ENCODE measurements at regions not wholly inside any gene's neighbourhood (a gene's known extent, or its start where the extent isn't known, plus 50 kb on each side); places are given as distances from the start of the nearest gene placed in this dataset.
"Not testable (repeated sequence)": the region's sequence is repeated elsewhere in the genome, so short reads cannot be mapped to it uniquely, and the experiment has no call there.

DNA sequence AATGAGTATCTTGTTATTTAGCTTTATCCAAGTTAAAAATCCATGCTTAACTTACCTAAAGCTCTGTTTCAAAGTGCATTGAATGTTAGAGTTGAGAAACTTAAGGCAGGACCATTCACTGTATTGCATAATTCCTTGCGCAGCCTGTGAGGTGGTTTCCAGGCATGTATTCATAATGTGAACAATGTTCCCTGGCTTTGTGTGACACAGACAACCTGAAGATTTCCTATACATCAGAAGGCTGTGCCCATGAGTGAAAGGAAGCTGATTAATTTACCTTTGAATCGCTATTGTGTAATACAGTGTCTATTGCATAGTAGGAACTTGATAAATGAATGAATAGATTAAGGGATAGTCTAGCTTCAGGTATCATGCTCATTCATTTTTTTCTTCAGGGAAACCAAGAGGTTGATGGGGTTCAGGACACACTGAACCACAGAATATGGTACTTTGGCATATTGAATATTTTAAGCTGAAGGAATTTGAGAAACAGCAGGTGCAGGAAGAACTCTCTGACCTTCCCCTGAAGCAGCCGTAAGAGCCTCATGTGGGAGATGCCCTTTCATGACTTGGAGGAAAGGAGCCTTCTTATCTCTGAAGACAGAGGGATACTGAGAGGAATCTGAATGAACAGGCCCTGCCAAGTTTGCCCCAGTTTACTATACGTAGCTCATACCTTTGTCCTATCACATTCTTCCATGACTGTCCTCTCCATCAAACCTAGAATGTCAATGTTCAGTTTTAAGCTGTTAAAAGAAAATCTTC, 88.6 kb upstream of the GNG12 start:
- Histone ChIP-seq H3K9ac (ENCODE audit: low read depth, low read length) (no peak overlapping the region), H3K36me3 (ENCODE audit: insufficient read depth, low read length) (no peaks in the 10 kb centered on the region), H3K4me3 (ENCODE audit: low read length) (no peak overlapping the region), H3K4me2 (ENCODE audit: low read length) (no peak overlapping the region), H3K9me3 (replicated peaks; ENCODE audit: low read length) (no peaks in the 10 kb centered on the region), H3K4me1 (ENCODE audit: control insufficient read depth, insufficient read depth, low read length) (no peaks in the 10 kb centered on the region), H3K27me3 (ENCODE audit: control insufficient read depth, insufficient read depth, low read length) (no peaks in the 10 kb centered on the region)

DNA sequence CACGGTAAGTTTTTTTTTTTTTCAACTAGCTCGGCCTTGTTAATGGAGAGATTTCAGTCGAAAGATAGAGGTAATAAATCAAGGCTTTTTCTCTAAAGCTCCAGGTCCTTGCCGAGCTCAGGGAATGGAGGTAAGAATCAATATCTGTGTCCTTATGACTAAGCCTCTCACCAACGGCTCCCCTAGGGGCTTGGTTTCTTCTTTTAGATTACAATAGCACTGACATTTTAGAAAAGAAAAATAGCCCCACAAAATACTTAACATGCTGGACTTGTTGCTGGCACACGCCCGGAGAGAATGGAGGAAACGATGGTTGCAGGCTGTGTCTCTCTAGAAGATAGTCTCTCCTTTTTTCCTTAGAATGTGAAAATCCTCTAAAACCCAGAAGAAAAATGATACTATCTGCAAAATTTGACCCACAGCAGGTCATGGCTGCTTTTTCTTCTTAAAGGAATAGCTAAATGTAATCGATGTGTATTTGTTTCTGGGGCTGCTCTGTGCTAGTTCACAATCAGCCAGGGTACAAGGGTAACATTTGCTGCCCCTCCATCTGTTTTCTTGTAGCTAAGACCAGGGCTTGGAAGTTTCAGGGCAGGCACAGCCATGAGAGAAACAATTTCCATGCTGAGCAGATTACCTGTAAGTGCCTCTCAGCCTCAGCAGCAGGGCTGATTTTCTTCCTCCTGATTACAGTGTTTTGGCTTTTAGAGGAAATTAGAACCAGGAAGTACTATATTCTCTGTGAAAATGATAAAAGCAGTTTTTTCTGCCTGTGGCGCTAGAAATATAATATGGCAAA, 86.2 kb upstream of the GNG12 start:
- no peaks in the 10 kb centered on the region for H3K27me3 ChIP-seq (ENCODE audit: control insufficient read depth, insufficient read depth, low read length)
- no peaks in the 10 kb centered on the region for H3K36me3 ChIP-seq (ENCODE audit: insufficient read depth, low read length)
- no peak overlapping the region for H3K4me2 ChIP-seq (ENCODE audit: low read length)
- no peaks in the 10 kb centered on the region for H3K9me3 ChIP-seq (replicated peaks; ENCODE audit: low read length)
- no peak overlapping the region for H3K4me3 ChIP-seq (ENCODE audit: low read length)
- H3K9ac ChIP-seq (ENCODE audit: low read depth, low read length): no peak overlapping the region
- no peaks in the 10 kb centered on the region for H3K4me1 ChIP-seq (ENCODE audit: control insufficient read depth, insufficient read depth, low read length)

DNA sequence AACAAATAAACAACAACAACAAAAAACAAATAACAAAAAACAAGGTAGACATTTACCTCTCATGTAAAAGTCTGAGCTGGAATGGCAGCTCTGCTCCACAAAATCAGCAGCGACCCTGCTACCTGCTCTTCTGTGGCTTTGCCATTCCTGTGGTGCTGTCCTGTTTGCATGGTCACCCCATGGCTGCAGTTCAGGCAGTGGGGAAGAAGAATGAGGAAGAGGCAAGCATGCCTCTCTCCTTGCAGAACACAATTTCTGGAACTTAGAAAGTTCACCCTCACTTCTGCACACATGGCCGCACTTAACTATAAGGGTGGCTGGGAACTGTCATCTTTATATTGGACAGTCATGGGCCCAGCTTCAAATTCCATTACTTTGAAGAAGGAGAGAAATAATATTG, 84.8 kb upstream of the GNG12 start:
- Histone ChIP-seq H3K36me3 (ENCODE audit: insufficient read depth, low read length) (no peaks in the 10 kb centered on the region), H3K4me3 (ENCODE audit: low read length) (no peak overlapping the region), H3K4me2 (ENCODE audit: low read length) (no peak overlapping the region), H3K27me3 (ENCODE audit: control insufficient read depth, insufficient read depth, low read length) (no peaks in the 10 kb centered on the region), H3K9me3 (replicated peaks; ENCODE audit: low read length) (no peaks in the 10 kb centered on the region), H3K9ac (ENCODE audit: low read depth, low read length) (no peak overlapping the region), H3K4me1 (ENCODE audit: control insufficient read depth, insufficient read depth, low read length) (no peaks in the 10 kb centered on the region)

DNA sequence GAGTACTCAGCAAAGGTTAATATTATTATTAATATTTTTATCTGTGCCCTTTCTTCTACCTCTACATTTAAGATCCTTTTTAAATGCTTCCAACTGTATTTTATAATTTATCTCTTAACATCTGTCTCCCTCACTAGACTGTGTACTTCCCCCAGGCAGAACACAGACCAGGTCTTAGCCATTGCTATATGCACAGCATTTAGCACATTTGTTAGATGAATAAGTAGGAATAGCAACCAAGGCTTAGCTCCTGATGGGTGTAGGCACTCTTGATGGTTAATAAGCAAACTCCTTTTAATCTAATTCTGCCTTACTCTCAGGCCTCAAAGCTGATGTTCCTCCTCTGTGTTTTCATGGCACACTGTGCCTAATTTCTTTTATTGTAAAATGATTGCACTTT, 83.7 kb upstream of the GNG12 start:
- Histone ChIP-seq H3K9ac (ENCODE audit: low read depth, low read length) (no peak overlapping the region), H3K4me1 (ENCODE audit: control insufficient read depth, insufficient read depth, low read length) (no peaks in the 10 kb centered on the region), H3K4me2 (ENCODE audit: low read length) (no peak overlapping the region), H3K9me3 (replicated peaks; ENCODE audit: low read length) (no peaks in the 10 kb centered on the region), H3K4me3 (ENCODE audit: low read length) (no peak overlapping the region), H3K36me3 (ENCODE audit: insufficient read depth, low read length) (no peaks in the 10 kb centered on the region), H3K27me3 (ENCODE audit: control insufficient read depth, insufficient read depth, low read length) (no peaks in the 10 kb centered on the region)

DNA sequence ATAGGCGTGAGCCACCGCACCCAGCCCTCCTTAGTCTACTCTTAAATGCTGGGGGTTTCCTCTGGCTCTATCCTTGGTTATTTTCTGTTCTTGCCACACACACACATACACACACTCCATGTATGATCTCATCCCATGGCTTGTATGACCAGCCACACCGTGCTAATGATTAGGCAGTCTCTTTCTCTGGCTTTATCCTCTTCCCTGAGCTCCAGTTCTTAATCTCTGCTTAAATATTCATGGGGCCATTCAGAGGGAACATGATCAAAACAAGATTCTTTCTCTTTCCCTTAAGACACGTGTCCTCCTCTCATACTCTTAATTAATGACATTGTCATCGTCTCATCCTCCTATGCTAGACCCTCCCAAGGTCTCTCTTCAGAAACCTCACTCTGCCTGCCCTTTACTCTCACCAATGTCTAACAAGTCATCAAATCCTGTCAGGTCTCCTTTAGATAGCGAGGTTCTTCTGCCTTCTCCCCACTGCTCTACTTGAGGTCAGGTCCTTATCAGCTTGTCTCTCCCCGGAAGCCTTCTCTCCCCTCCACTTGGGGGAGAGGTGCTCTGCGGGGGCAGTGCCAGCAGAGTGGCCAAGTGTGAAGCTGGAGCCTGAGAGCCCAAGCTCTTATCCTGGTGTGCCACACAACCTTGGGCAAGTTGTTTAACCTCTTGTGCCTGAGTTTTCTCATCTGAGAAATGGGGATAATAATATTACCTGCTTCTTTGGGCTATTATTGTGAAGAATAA, 83.0 kb upstream of the GNG12 start:
- Histone ChIP-seq H3K4me3 (ENCODE audit: low read length) (no peak overlapping the region), H3K36me3 (ENCODE audit: insufficient read depth, low read length) (no peaks in the 10 kb centered on the region), H3K9ac (ENCODE audit: low read depth, low read length) (no peak overlapping the region), H3K9me3 (replicated peaks; ENCODE audit: low read length) (no peaks in the 10 kb centered on the region), H3K4me2 (ENCODE audit: low read length) (no peak overlapping the region), H3K27me3 (ENCODE audit: control insufficient read depth, insufficient read depth, low read length) (no peaks in the 10 kb centered on the region), H3K4me1 (ENCODE audit: control insufficient read depth, insufficient read depth, low read length) (no peaks in the 10 kb centered on the region)

DNA sequence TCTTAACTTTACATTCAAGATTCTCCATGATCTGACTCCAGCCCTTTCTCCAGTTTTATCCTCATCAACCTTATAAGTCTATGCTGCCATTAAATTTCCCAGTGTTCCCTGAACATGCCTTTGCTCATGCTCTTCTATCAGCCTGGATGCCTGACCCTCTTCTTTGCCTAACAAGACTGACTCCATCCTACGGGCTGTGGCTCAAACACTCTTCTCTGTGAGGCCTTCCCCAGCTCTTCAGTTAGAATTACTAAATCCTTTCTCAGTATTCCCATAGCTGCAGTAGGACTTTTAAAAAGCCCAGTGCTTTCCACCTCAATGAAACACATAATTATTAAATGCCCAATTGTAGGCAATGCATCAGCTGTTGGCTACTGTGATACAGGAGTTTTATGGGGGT, 76.5 kb upstream of the GNG12 start:
- no peak overlapping the region for H3K9ac ChIP-seq (ENCODE audit: low read depth, low read length)
- no peak overlapping the region for H3K4me2 ChIP-seq (ENCODE audit: low read length)
- H3K9me3 ChIP-seq (replicated peaks; ENCODE audit: low read length): no peaks in the 10 kb centered on the region
- no peak overlapping the region for H3K4me3 ChIP-seq (ENCODE audit: low read length)
- H3K4me1 ChIP-seq (ENCODE audit: control insufficient read depth, insufficient read depth, low read length): no peaks in the 10 kb centered on the region
- H3K27me3 ChIP-seq (ENCODE audit: control insufficient read depth, insufficient read depth, low read length): no peaks in the 10 kb centered on the region
- no peaks in the 10 kb centered on the region for H3K36me3 ChIP-seq (ENCODE audit: insufficient read depth, low read length)

DNA sequence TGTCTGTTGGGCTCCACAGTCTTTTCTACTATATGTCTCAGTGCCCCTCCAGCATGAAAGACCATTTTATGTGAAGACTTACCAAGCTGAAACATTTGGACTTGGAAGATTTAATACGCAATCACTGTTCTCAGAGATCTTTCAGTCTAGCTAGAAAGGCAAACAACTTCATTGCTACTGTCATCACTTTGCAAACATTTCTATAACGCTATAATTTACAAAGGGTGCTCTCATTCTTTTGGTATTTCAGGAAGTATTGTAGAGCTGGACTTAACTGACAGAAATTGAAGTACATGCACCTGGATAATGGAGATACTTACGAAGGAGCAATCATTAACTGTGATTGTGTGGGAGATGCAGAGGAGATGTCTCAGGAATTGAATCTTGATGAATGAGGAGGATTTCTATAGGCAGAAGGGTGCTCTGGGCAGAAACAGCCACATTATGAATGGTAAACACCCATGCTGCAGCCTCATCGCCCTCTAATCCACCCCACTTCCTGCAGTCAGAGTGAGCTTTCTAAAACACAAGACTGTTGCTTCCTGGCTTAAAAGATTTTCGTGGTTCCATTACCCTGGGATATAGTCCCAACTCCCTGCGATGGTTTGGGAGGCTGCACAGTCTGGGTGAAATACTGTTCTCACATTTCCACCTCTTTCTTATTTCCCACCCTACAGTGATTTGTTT, 75.1 kb upstream of the GNG12 start:
- H3K4me1 ChIP-seq (ENCODE audit: control insufficient read depth, insufficient read depth, low read length): no peaks in the 10 kb centered on the region
- H3K4me3 ChIP-seq (ENCODE audit: low read length): no peak overlapping the region
- H3K9ac ChIP-seq (ENCODE audit: low read depth, low read length): no peak overlapping the region
- no peaks in the 10 kb centered on the region for H3K36me3 ChIP-seq (ENCODE audit: insufficient read depth, low read length)
- H3K9me3 ChIP-seq (replicated peaks; ENCODE audit: low read length): no peaks in the 10 kb centered on the region
- no peaks in the 10 kb centered on the region for H3K27me3 ChIP-seq (ENCODE audit: control insufficient read depth, insufficient read depth, low read length)
- no peak overlapping the region for H3K4me2 ChIP-seq (ENCODE audit: low read length)

DNA sequence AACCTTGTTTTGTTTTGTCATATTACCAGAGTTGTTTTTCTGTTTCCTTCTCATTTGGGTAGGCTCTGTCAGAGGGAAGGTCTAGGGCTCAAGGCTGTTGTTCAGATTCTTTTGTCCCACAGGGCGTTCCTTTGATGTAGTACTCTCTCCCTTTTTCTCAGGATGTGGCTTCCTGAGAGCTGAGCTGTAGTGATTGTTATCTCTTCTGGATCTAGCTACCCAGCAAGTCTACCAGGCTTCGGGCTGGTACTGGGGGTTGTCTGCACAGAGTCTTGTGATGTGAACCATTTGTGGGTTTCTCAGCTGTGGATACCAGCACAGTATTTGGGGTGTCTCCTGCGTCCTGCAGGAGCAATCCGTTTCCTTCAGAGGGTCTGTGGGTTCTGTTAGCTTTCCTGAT, 74.2 kb upstream of the GNG12 start:
- not testable (repeated sequence) for H3K36me3 ChIP-seq (ENCODE audit: insufficient read depth, low read length); H3K4me2 ChIP-seq (ENCODE audit: low read length); H3K9me3 ChIP-seq (replicated peaks; ENCODE audit: low read length); H3K4me3 ChIP-seq (ENCODE audit: low read length); H3K4me1 ChIP-seq (ENCODE audit: control insufficient read depth, insufficient read depth, low read length); H3K27me3 ChIP-seq (ENCODE audit: control insufficient read depth, insufficient read depth, low read length); H3K9ac ChIP-seq (ENCODE audit: low read depth, low read length)

DNA sequence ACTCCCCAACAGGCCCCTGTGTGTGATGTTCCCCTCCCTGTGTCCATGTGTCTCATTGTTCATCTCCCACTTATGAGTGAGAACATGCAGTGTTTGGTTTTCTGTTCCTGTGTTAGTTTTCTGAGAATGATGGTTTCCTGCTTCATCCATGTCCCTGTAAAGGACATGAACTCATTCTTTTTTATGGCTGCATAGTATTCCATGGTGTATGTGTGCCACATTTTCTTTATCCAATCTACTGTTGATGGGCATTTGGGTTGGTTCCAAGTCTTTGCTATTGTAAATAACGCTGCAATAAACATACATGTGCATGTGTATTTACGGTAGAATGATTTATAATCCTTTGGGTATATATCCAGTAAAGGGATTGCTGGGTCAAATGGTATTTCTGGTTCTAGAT, 72.7 kb upstream of the GNG12 start:
- H3K27me3 ChIP-seq (ENCODE audit: control insufficient read depth, insufficient read depth, low read length); H3K9ac ChIP-seq (ENCODE audit: low read depth, low read length); H3K4me1 ChIP-seq (ENCODE audit: control insufficient read depth, insufficient read depth, low read length): not testable (repeated sequence)

DNA sequence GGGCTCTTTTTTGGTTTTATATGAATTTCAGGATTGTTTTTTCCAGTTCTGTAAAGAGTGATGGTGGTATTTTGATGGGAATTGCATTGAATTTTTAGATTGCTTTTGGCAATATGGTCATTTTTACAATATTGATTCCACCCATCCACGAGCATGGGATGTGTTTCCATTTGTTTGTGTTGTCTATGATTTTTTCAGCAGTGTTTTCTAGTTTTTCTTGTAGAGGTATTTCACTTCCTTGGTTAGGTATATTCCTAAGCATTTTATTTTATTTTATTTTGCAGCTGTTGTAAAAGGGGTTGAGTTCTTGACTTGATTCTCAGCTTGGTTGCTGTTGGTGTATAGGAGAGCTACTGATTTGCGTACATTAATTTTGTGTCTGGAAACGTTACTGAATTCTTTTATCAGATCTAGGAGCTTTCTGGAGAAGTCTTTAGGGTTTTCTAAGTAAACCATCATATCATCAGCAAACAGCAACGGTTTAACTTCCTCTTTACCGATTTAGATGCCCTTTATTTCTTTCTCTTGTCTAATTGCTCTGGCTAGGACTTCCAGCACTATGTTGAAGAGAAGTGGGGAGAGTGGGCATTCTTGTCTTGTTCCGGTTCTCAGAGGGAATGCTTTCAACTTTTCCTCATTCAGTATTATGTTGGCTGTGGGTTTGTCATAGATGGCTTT, 69.4 kb upstream of the GNG12 start:
- not testable (repeated sequence) for H3K9me3 ChIP-seq (replicated peaks; ENCODE audit: low read length); H3K4me3 ChIP-seq (ENCODE audit: low read length); H3K9ac ChIP-seq (ENCODE audit: low read depth, low read length); H3K4me1 ChIP-seq (ENCODE audit: control insufficient read depth, insufficient read depth, low read length); H3K27me3 ChIP-seq (ENCODE audit: control insufficient read depth, insufficient read depth, low read length); H3K4me2 ChIP-seq (ENCODE audit: low read length); H3K36me3 ChIP-seq (ENCODE audit: insufficient read depth, low read length)

More for the DNA sequence above, 72.7 kb upstream of the GNG12 start:
- not testable (repeated sequence) for H3K4me3 ChIP-seq (ENCODE audit: low read length); H3K9me3 ChIP-seq (replicated peaks; ENCODE audit: low read length); H3K4me2 ChIP-seq (ENCODE audit: low read length); H3K36me3 ChIP-seq (ENCODE audit: insufficient read depth, low read length)

Data from skeletal muscle satellite cell (primary cell).